ENCODE measurements at regions not wholly inside any gene's neighbourhood (a gene's known extent, or its start where the extent isn't known, plus 50 kb on each side); places are given as distances from the start of the nearest gene placed in this dataset.

GRCh38 chr5:133732536-133732935 is 120.2 kb upstream of the FSTL4 start:
- DNase-seq: no peak

GRCh38 chr5:133731951-133732350 is 119.6 kb upstream of the FSTL4 start:
- DNase-seq: no peak

DNA sequence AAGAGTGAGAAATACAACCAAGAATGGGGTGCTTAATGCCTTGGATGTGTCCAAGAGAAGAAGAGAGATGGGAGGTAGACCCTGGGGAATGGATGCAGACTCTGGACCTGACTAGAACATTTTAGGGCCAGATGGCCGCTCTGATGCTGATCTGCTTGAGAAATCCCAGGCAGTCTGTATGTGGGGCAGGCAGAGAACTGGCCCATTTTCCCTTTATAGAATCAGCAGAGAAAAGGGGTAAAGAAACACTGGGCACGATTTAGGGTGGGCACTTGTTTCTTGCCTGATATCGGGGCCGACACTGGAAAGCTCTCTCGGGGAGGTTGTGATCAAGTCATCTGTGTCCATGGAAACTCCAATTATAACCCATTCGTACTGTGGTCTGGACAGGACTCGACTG is 118.5 kb upstream of the FSTL4 start:
- no peak for DNase-seq

- no peak for DNase-seq
Measured at GRCh38 chr5:133730346-133730745, 118.0 kb upstream of the FSTL4 start.

DNA sequence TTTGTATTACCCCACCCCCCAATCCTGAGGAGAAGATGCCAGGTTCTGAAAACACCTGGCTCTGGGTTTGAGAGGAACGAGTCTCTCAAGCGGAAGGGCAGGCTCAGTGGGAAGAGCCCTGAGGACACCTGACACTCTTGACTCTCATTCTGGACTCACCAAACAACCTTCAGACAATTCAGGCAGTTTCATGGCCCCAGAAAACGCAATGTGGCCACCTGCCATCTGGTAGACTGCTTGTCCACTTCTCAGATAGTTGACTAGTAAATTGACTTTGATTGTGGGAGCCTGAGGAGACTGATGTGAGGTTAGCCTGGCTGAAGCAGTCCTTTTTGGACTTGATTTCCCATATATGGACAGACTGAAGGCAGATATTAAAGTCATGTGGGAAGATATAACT is 117.5 kb upstream of the FSTL4 start:
- DNase-seq: no peak

GRCh38 chr5:133728475-133728874 is 116.1 kb upstream of the FSTL4 start:
- DNase-seq: no peak

- no peak for DNase-seq
Measured at GRCh38 chr5:133727636-133728035, 115.3 kb upstream of the FSTL4 start.

DNA sequence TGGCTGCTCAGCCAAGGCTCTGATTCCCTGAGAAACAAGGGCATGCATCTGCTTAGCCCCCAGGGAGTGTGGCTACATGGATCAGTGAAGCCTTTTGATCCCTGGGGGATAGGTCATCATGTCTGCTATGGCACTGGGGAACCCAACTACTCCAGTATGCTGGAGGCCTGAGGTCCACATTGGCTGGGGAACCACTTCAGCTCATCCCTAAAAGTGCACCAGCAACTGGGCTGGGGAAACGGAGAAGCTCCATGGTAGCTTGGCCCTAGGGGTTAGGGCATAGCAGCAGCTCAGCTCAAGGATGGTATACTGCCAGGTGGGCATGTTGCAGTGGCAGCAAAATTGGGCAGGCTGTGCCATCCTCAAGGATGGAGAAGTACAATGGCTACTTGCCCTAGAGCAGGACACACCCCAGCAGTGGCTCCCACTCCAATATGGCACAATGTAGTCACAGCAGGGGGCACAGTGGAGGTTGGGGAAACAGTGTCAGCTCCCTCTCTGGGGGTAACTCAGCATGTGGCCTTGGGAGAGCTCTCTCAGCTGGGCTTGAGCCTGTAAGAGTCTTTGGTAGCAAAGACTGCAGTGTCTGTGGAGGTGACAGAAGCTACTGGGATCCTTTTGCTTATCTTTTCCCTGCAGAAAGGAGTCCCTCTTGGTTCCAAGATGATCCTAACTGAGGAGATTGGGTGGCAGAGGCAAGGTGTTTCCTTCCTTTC is 111.5 kb upstream of the FSTL4 start:
- DNase-seq: no peak

- DNase-seq: no peak
Measured at GRCh38 chr5:133723126-133723525, 110.8 kb upstream of the FSTL4 start.

DNA sequence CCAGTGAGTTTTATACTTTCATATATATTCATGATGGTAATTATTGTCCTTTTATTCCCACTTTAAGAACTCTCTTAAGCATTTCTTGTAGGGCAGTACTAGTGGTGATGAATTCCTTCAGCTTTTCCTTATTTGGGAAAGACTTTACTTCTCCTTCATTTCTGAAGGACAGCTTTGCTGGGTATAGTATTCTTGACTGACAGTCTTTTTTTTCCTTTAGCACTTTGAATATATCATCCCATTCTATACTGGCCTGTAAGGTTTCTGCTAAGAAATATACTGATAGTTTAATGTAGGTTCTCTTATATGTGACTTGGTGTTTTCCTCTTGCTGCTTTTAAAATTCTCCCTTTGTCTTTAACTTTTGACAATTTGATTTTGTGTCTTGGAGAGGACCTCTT is 109.0 kb upstream of the FSTL4 start:
- no peak for DNase-seq

DNA sequence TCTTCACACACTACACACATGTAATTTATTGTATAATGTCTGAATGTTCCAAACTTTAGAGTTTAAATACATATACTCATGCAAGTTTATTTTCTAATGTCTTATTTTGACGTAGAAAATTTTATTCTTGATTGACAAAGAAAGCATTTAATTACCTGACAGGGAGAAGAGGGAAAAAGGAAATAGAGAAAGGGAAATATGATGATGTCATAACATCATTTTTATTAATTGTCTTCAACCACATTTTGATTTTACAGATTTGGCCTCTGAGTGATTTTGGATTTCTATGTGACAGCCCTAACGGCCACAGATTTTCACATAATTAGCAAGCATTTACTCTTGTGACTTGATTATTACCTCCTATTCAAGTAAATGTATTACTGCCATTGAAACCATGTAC is 106.1 kb upstream of the FSTL4 start:
- no peak for DNase-seq

DNA sequence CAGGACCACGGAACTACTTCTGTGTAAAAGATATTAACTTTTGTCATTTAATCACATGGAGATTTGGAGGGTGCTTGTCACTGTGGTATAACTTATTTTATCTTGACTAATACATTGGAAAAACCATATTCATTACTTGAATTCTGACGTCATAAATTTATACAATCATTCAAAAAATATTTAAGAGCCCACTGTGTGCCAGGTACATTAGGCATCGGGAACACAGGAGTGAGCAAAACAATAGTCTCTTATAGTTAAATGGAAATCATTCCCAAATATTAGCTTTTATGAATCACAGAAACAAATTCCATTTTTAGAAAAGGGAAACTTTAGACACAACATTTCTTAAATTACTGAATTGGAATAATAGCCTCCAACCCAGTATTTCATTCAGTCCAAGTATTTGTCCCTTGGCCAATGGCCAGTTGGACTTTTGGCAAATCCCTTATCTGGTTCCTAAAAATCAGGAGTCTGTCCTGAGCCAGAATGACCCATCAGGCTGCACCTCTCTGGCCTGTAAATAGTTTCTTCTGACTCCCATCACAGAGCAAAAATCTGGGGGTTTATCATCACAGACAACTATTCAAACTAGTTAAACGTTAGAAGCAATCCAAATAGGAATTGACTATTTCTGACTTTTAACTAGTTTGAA is 104.3 kb upstream of the FSTL4 start:
- DNase-seq: no peak

GRCh38 chr5:133715616-133716015 is 103.3 kb upstream of the FSTL4 start:
- no peak for DNase-seq

- DNase-seq: no peak
Measured at GRCh38 chr5:133715216-133715615, 102.9 kb upstream of the FSTL4 start.

DNA sequence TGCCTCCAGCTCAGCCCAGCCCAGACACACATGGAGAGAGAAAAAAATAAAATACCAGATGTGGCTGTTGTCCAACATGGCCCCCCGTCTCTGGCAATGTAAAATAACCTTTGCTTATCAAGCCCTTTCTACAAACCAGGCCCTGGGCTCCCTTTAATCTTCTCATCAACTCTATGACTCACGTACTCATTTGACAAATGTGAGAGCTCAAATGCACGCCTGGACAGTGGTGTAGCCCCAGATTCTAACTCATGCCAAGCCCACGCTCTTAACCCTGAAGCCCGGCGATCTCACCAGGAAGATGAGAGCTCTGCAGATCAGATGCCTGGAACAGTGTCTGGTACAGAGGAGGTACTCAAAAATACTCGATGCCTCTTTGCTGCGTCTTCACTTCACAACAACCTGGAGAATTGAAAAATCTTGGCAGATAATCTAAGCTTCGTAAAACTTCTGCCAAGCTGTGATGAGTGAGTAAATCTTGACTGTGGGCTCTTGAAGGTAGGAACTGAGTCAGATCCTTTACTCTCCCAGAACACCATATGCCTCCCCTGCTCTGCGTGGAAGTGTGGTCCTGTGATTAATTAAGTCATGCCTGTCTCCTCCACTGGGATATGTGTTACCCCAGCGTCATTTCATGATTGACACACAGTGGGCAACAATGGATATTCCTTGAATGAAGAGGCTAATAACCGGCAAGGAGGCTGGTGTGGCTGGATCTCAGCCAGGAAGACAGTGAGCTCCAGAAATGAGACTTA is 102.0 kb upstream of the FSTL4 start:
- no peak for DNase-seq

DNA sequence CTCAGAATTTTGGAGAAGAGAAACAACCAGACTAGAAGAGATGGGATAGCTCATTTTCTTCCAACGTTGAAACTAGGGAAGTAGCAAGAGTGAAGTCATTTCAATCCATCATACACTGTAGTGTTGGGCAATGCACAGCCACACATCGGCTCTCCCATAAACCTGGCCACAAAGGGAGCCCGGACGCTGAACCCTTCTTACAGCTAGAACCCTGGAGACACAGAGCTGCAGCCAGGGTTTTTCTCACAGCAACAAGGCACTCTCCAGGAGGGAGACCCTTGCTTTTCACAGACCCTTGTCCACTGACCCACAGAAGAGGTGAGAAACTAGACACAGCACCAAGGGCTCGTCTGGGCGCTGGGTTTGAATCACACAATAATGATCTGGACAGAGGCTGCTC is 101.4 kb upstream of the FSTL4 start:
- DNase-seq: no peak

DNA sequence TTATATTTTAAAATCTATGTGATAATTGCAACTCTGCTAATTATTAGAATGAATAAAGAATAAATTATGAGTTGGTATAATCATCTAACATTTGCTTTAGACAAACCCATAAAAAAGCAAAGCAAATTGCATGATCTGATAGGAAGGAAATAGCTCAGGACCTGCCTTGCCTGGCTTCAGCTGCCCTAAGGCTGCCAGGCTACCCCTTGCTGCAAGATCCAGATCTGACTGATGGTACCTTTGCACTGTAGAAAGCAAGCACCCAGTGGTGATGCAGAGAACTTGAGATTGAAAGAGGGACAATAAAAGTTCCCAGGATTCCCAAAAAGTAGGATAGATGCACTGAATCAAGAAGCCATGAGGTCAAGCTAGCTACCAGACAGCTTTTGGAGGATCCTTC is 100.9 kb upstream of the FSTL4 start:
- no peak for DNase-seq

DNA sequence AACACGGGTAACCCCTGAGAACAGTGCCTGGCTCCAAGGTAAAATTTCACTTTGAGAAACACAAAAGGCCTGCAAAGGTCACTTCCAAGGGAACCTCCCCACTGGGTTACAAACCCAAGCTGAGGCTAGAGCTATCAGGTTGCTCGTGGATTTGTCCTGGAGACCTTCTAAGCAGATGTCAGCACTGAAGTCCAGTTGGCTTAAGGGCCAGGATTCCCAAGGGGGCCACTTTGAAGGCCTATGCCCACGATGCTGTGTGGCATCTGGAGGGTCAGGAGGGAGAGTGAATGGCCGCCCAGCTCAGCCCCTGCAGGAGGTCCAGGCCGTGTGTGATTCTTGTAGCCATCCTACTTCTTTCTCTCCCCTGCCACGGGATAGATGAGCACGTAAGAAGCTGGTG is 100.2 kb upstream of the FSTL4 start:
- no peak for DNase-seq

GRCh38 chr5:133709209-133709725 is 96.9 kb upstream of the FSTL4 start:
- DNase-seq: no peak

- DNase-seq: no peak
Measured at GRCh38 chr5:133708331-133708850, 96.0 kb upstream of the FSTL4 start.

- DNase-seq: no peak
Measured at GRCh38 chr5:133707629-133708028, 95.3 kb upstream of the FSTL4 start.

DNA sequence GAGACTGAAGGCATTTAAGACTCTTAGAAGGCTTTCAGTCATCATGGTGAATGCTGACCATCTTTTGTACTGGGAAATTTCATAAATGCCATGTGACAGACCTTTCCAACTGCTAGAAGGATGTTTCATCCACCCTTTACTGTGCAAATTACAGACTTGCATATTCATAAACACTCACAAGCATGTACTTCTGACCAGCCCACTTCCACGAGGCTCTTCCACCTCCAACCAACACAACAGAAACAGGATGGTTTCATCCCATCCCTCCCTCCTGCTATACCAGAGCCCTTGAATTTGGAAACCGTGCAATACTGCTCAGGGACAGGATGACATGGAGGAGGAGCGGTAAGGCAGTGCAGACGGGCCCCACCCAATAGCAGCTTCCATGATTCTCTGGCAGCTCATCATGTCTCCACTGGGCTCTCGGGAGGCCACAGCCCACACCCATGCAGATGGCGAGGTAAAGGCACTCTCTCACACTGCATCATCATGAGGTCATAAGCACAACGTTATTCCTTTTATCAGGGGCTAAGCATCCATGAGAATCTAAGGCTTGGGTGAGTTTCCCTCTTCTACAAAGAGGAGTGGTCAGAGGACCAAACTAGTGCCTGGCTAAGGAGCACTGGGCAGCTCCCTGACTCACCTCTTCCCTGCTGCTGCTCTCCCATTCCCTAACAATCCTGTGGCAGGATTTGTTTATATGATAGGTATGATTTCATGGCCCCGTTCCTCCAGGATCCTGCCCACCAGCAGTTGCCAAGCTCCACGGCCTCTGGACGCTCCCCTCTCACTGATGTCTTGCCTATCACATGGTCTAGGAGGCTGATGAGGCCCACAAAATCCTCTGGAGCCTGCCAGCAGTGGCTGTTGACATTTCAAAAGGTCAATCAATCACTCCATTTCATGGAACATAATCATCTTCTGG is 94.4 kb upstream of the FSTL4 start:
- no peak for DNase-seq

- DNase-seq: no peak
Measured at GRCh38 chr5:133705331-133705730, 93.0 kb upstream of the FSTL4 start.

Measured in NCI-H748 treated with DMSO at 0.1 percent for 48 hours (cell line).